Spleen (tissue), 7 donors: ENCODE measurements at regions not wholly inside any gene's neighbourhood (a gene's known extent, or its start where the extent isn't known, plus 50 kb on each side); places are given as distances from the start of the nearest gene placed in this dataset.

ENCODE experiments used
- CTCF ChIP-seq, 11 experiments: fragments of 200-600 bp in 7 of 11; fragments of 450-650 bp in 4 of 11; sonication (generic) in 4 of 11; IDR thresholded peaks in 8 of 11; conservative IDR thresholded peaks in 3 of 11; 1 replicate in 7 of 11; 2 replicates in 4 of 11; pipeline versions ENCODE4 v1.4.0 to v1.8.0; 2016 to 2021; ENCODE audit warnings: antibody characterized with exemption in 11 of 11, inconsistent platforms in 4 of 11, mild to moderate bottlenecking in 1 of 11
- POLR2A ChIP-seq, 3 donors: fragments of 450-650 bp; IDR thresholded peaks; one replicate each; pipeline ENCODE4 v1.5.1; 2017; ENCODE audit warnings: antibody characterized with exemption in 3 of 3, mild to moderate bottlenecking in 1 of 3
- POLR2AphosphoS5 ChIP-seq, 3 donors: sonication (generic); formaldehyde crosslinking; IDR thresholded peaks; one replicate each; pipeline ENCODE4 v1.5.1; 2017; ENCODE audit warnings: antibody characterized with exemption in 3 of 3
- donor health status: DM: no; HTN: no; CAD: no; lungs with moderate emphysema.
- donor health status: DM: no; HTN: no; CAD: no.
- donor health status: DM: no; HTN: no; CAD: no.

- TF ChIP-seq POLR2A (IDR thresholded peaks at IDR 0.05) (no peak), CTCF (IDR thresholded peaks at IDR 0.05 in 8 of 11, conservative IDR thresholded peaks at IDR 0.05 in 3 of 11) (no peak), POLR2AphosphoS5 (IDR thresholded peaks at IDR 0.05) (no peak)
These were observed 336.8 kb upstream of the MON1B start for GRCh38 chr16:76854234-76854633.
